ENCODE measurements at regions not wholly inside any gene's neighbourhood (a gene's known extent, or its start where the extent isn't known, plus 50 kb on each side); places are given as distances from the start of the nearest gene placed in this dataset.

- intact Hi-C loops (cut with micrococcal nuclease): no loop called here
- no peaks in the 10 kb centered on the region for H3K4me1 ChIP-seq (ENCODE audit: control insufficient read depth in 1 of 2, insufficient read depth in 2 of 2, low read length in 2 of 2)
- no peaks in the 10 kb centered on the region for H3K79me2 ChIP-seq (ENCODE audit: insufficient read depth, low read length)
- no peak overlapping the region for H3K9ac ChIP-seq (ENCODE audit: low read length)
- H3K9me2 ChIP-seq (ENCODE audit: insufficient read depth): no peaks in the 10 kb centered on the region
- RAD21 ChIA-PET (ENCODE audit: low non-redundant PET in 1 of 2, low total read pairs in 2 of 2, uncharacterized antibody in 2 of 2, unreplicated experiment in 2 of 2): no interaction called here
- no peaks in the 10 kb centered on the region for H3K36me3 ChIP-seq (ENCODE audit: control insufficient read depth in 1 of 2, insufficient read depth in 2 of 2, low read length in 2 of 2)
- no peak overlapping the region for H3K27ac ChIP-seq (ENCODE audit: low read depth, low read length)
- no peak overlapping the region for H3K4me3 ChIP-seq (replicated peaks in 1 of 2; ENCODE audit: low read depth in 1 of 2, low read length in 2 of 2)
- TF ChIP-seq EZH2phosphoT487 (IDR thresholded peaks at IDR 0.05; ENCODE audit: borderline replicate concordance): no peak
- TF ChIP-seq, protein P1, sequence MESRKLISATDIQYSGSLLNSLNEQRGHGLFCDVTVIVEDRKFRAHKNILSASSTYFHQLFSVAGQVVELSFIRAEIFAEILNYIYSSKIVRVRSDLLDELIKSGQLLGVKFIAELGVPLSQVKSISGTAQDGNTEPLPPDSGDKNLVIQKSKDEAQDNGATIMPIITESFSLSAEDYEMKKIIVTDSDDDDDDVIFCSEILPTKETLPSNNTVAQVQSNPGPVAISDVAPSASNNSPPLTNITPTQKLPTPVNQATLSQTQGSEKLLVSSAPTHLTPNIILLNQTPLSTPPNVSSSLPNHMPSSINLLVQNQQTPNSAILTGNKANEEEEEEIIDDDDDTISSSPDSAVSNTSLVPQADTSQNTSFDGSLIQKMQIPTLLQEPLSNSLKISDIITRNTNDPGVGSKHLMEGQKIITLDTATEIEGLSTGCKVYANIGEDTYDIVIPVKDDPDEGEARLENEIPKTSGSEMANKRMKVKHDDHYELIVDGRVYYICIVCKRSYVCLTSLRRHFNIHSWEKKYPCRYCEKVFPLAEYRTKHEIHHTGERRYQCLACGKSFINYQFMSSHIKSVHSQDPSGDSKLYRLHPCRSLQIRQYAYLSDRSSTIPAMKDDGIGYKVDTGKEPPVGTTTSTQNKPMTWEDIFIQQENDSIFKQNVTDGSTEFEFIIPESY (IDR thresholded peaks at IDR 0.05; ENCODE audit: extremely low read depth, insufficient replicate concordance, low read length): no peak
- no peak for TF ChIP-seq ATF3 (IDR thresholded peaks at IDR 0.05)
- no peak for TF ChIP-seq TCF7L2 (IDR thresholded peaks at IDR 0.05; ENCODE audit: borderline replicate concordance, extremely low read depth, insufficient read depth, insufficient read length)
- TF ChIP-seq CEBPB (IDR thresholded peaks at IDR 0.05; ENCODE audit: low read depth): no peak
- TF ChIP-seq, protein P2, sequence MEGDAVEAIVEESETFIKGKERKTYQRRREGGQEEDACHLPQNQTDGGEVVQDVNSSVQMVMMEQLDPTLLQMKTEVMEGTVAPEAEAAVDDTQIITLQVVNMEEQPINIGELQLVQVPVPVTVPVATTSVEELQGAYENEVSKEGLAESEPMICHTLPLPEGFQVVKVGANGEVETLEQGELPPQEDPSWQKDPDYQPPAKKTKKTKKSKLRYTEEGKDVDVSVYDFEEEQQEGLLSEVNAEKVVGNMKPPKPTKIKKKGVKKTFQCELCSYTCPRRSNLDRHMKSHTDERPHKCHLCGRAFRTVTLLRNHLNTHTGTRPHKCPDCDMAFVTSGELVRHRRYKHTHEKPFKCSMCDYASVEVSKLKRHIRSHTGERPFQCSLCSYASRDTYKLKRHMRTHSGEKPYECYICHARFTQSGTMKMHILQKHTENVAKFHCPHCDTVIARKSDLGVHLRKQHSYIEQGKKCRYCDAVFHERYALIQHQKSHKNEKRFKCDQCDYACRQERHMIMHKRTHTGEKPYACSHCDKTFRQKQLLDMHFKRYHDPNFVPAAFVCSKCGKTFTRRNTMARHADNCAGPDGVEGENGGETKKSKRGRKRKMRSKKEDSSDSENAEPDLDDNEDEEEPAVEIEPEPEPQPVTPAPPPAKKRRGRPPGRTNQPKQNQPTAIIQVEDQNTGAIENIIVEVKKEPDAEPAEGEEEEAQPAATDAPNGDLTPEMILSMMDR (IDR thresholded peaks at IDR 0.05 in 2 of 3, conservative IDR thresholded peaks at IDR 0.05 in 1 of 3; ENCODE audit: borderline replicate concordance in 1 of 3, insufficient read depth in 1 of 3, low read depth in 2 of 3, low read length in 2 of 3): no peak
- TF ChIP-seq CBX3 (IDR thresholded peaks at IDR 0.05; ENCODE audit: low read depth): no peak
- TF ChIP-seq FOSL1 (IDR thresholded peaks at IDR 0.05; ENCODE audit: low read depth): no peak
- no peak for TF ChIP-seq YY1 (IDR thresholded peaks at IDR 0.05; ENCODE audit: extremely low read depth, insufficient replicate concordance, low read depth, low read length)
- no peak for TF ChIP-seq RAD21 (IDR thresholded peaks at IDR 0.05; ENCODE audit: low read depth)
- no peak for TF ChIP-seq JUND (IDR thresholded peaks at IDR 0.05)
- TF ChIP-seq SIN3A (IDR thresholded peaks at IDR 0.05; ENCODE audit: low read depth): no peak
- no peak for TF ChIP-seq POLR2A (IDR thresholded peaks at IDR 0.05; ENCODE audit: borderline replicate concordance, extremely low read depth, insufficient read depth, insufficient read length)
- TF ChIP-seq, protein P3, sequence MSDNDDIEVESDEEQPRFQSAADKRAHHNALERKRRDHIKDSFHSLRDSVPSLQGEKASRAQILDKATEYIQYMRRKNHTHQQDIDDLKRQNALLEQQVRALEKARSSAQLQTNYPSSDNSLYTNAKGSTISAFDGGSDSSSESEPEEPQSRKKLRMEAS (IDR thresholded peaks at IDR 0.05): no peak
- CTCF ChIA-PET: no interaction called here
- no peak overlapping the region for H2AFZ ChIP-seq (ENCODE audit: low read depth, low read length, poor library complexity, severe bottlenecking)
- H3K4me2 ChIP-seq (ENCODE audit: low read length): no peak overlapping the region
- H4K20me1 ChIP-seq (ENCODE audit: insufficient read depth): no peaks in the 10 kb centered on the region
- DNase-seq (ENCODE audit: low read depth, low spot score) (no peak), ATAC-seq (no peak)
- POLR2A ChIA-PET: no interaction called here
- no TSS peak for BruUV-seq (replicated peaks)
- H3K27me3 ChIP-seq (ENCODE audit: insufficient read depth, low read length): no peaks in the 10 kb centered on the region
- H3K9me3 ChIP-seq (ENCODE audit: control insufficient read depth in 1 of 2, insufficient read depth in 1 of 2, low read depth in 1 of 2, low read length in 2 of 2): peaks cover 0 to 6% of the 10 kb centered on the region in 2 experiments; a peak in 2 of 4 replicates
Measured at GRCh38 chr18:66826211-66826610, 222.3 kb upstream of the CDH19 start.

Measured in HCT116 (cell line).